WTC11 (cell line): ENCODE measurements at regions not wholly inside any gene's neighbourhood (a gene's known extent, or its start where the extent isn't known, plus 50 kb on each side); places are given as distances from the start of the nearest gene placed in this dataset.

Experiments
- ATAC-seq: fragments of 200-7000 bp; cut with Tn5 transposase; 2 replicates; pipeline ENCODE4 v1.10.0; 2021; ENCODE audit warnings: mild to moderate bottlenecking, moderate library complexity
- CTCF ChIA-PET: fragments of 300-600 bp; sonication (Branson Sonifier 250); formaldehyde crosslinking; loops from one replicate; lab custom pipeline; 2021; ENCODE audit warnings: antibody characterized with exemption; lab: Charles Lee
- POLR2A ChIA-PET: fragments of 350-600 bp; sonication (Branson Sonifier 250); formaldehyde crosslinking; loops from one replicate; lab custom pipeline; 2021; ENCODE audit warnings: antibody characterized with exemption; lab: Charles Lee
- DNase-seq: peaks from one replicate; pipeline ENCODE4 v3.0.0; 2021; ENCODE audit warnings: low spot score
- H3K27ac Mint-ChIP-seq: 2 replicates; pipeline ENCODE4 v1.8.0; 2021; ENCODE audit warnings: mixed read lengths
- H3K27me3 Mint-ChIP-seq: 2 replicates; pipeline ENCODE4 v1.8.0; 2021; ENCODE audit warnings: low read depth, mild to moderate bottlenecking, moderate library complexity, mixed read lengths
- H3K36me3 Mint-ChIP-seq: 2 replicates; pipeline ENCODE4 v1.8.0; 2021; ENCODE audit warnings: mixed read lengths
- H3K4me1 Mint-ChIP-seq: 2 replicates; pipeline ENCODE4 v1.8.0; 2022; ENCODE audit warnings: mixed read lengths
- H3K4me3 Mint-ChIP-seq: 2 replicates; pipeline ENCODE4 v1.8.0; 2021; ENCODE audit warnings: mild to moderate bottlenecking, moderate library complexity, mixed read lengths
- H3K9me3 Mint-ChIP-seq: 2 replicates; pipeline ENCODE4 v1.8.0; 2021; ENCODE audit warnings: mixed read lengths
- CBFB ChIP-seq: sonication (generic); formaldehyde crosslinking; IDR thresholded peaks from 2 replicates; pipeline ENCODE4 v1.8.1; 2022; ENCODE audit warnings: mild to moderate bottlenecking, low read depth, missing genetic modification reagents
- FOXJ3 ChIP-seq: sonication (generic); formaldehyde crosslinking; IDR thresholded peaks from 2 replicates; pipeline ENCODE4 v1.9.0; 2021; ENCODE audit warnings: missing genetic modification reagents, mild to moderate bottlenecking, borderline replicate concordance
- FOXP1 ChIP-seq: sonication (generic); formaldehyde crosslinking; IDR thresholded peaks from 2 replicates; pipeline ENCODE4 v1.8.0; 2022; ENCODE audit warnings: missing genetic modification reagents, mild to moderate bottlenecking, moderate library complexity, borderline replicate concordance
- NR3C1 ChIP-seq: sonication (generic); formaldehyde crosslinking; conservative IDR thresholded peaks from 2 replicates; pipeline ENCODE4 v1.8.1; 2023; ENCODE audit warnings: low read depth, mild to moderate bottlenecking, missing genetic modification reagents
- OVOL2 ChIP-seq: fragments of 250-450 bp; sonication (Bioruptor Pico); IDR thresholded peaks from 2 replicates; pipeline ENCODE4 v1.9.0; 2021; ENCODE audit warnings: mild to moderate bottlenecking, borderline replicate concordance
- PRDM15 ChIP-seq: sonication (generic); formaldehyde crosslinking; IDR thresholded peaks from 2 replicates; pipeline ENCODE4 v1.8.0; 2022; ENCODE audit warnings: missing genetic modification reagents
- SMAD3 ChIP-seq: sonication (generic); formaldehyde crosslinking; IDR thresholded peaks from 2 replicates; pipeline ENCODE4 v1.8.0; 2022; ENCODE audit warnings: missing genetic modification reagents, mild to moderate bottlenecking, borderline replicate concordance
- TEAD4 ChIP-seq: sonication (generic); formaldehyde crosslinking; IDR thresholded peaks from 2 replicates; pipeline ENCODE4 v1.8.0; 2022; ENCODE audit warnings: mild to moderate bottlenecking, missing genetic modification reagents
- ZNF219 ChIP-seq: sonication (generic); formaldehyde crosslinking; IDR thresholded peaks from 2 replicates; pipeline ENCODE4 v1.8.0; 2023; ENCODE audit warnings: missing genetic modification reagents, mild to moderate bottlenecking, borderline replicate concordance
- ZNF317 ChIP-seq: sonication (generic); formaldehyde crosslinking; IDR thresholded peaks from 2 replicates; pipeline ENCODE4 v1.8.1; 2023; ENCODE audit warnings: low read depth, mild to moderate bottlenecking, moderate library complexity, missing genetic modification reagents, borderline replicate concordance
- ZNF671 ChIP-seq: fragments of 250-450 bp; sonication (Bioruptor Pico); IDR thresholded peaks from 2 replicates; pipeline ENCODE4 v1.8.0; 2021; ENCODE audit warnings: mild to moderate bottlenecking
- TF ChIP-seq, protein P1 (sequence below): sonication (generic); formaldehyde crosslinking; IDR thresholded peaks from 2 replicates; pipeline ENCODE4 v1.8.0; 2023; ENCODE audit warnings: missing genetic modification reagents, mild to moderate bottlenecking, borderline replicate concordance
- TF ChIP-seq, protein P2 (sequence below): fragments of 200-600 bp; IDR thresholded peaks from 2 replicates; pipeline ENCODE4 v1.8.0; 2022; ENCODE audit warnings: antibody characterized with exemption
- TF ChIP-seq, protein P3 (sequence below): sonication (generic); formaldehyde crosslinking; IDR thresholded peaks from 2 replicates; pipeline ENCODE4 v1.8.1; 2023; ENCODE audit warnings: mild to moderate bottlenecking, missing genetic modification reagents, borderline replicate concordance
- TF ChIP-seq, protein P4 (sequence below): sonication (generic); formaldehyde crosslinking; conservative IDR thresholded peaks from 2 replicates; pipeline ENCODE4 v1.8.1; 2022; ENCODE audit warnings: mild to moderate bottlenecking, missing genetic modification reagents

DNA sequence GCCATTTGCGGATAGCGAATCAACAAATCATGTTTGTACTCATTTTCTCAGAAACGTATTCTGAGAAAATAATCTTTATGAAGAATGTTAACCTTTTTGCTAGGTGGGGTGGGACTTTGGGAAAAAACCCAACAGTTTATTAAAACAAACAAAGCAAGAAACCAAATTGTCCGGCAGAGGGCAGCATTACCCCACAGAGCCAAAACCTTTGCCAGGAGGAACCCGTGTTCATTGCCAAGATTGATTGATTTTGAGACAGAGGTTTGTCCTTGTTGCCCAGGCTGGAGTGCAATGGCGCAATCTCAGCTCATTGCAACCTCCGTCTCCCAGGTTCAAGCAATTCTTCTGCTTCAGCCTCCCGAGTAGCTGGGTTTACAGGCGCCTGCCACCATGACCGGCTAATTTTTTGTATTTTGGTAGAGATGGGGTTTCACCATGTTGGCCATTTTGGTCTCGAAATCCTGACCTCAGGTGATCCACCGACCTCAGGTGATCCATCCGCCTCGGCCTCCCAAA, 70.8 kb upstream of the RHOU start:
- no peak overlapping the region for H3K4me3 Mint-ChIP-seq
- ChIA-PET POLR2A (no interaction called here), CTCF (interaction anchor here (0.6 to 3.0 kb wide), 11 partner anchors 9 to 927 kb away, joined by 3 to 18 read pairs (median 3); partner anchors contain the start of gene RHOU)
- peaks cover 2% of the 10 kb centered on the region for H3K27me3 Mint-ChIP-seq
- DNase-seq = peak; percentile 84
- H3K27ac Mint-ChIP-seq = no peak overlapping the region
- H3K4me1 Mint-ChIP-seq = peaks cover 6% of the 10 kb centered on the region; the same call in 1 of the 2 replicates
- H3K36me3 Mint-ChIP-seq = no peaks in the 10 kb centered on the region
- no peaks in the 10 kb centered on the region for H3K9me3 Mint-ChIP-seq
- TF ChIP-seq, protein P1, sequence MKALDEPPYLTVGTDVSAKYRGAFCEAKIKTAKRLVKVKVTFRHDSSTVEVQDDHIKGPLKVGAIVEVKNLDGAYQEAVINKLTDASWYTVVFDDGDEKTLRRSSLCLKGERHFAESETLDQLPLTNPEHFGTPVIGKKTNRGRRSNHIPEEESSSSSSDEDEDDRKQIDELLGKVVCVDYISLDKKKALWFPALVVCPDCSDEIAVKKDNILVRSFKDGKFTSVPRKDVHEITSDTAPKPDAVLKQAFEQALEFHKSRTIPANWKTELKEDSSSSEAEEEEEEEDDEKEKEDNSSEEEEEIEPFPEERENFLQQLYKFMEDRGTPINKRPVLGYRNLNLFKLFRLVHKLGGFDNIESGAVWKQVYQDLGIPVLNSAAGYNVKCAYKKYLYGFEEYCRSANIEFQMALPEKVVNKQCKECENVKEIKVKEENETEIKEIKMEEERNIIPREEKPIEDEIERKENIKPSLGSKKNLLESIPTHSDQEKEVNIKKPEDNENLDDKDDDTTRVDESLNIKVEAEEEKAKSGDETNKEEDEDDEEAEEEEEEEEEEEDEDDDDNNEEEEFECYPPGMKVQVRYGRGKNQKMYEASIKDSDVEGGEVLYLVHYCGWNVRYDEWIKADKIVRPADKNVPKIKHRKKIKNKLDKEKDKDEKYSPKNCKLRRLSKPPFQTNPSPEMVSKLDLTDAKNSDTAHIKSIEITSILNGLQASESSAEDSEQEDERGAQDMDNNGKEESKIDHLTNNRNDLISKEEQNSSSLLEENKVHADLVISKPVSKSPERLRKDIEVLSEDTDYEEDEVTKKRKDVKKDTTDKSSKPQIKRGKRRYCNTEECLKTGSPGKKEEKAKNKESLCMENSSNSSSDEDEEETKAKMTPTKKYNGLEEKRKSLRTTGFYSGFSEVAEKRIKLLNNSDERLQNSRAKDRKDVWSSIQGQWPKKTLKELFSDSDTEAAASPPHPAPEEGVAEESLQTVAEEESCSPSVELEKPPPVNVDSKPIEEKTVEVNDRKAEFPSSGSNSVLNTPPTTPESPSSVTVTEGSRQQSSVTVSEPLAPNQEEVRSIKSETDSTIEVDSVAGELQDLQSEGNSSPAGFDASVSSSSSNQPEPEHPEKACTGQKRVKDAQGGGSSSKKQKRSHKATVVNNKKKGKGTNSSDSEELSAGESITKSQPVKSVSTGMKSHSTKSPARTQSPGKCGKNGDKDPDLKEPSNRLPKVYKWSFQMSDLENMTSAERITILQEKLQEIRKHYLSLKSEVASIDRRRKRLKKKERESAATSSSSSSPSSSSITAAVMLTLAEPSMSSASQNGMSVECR = no peak
- TF ChIP-seq, protein P2, sequence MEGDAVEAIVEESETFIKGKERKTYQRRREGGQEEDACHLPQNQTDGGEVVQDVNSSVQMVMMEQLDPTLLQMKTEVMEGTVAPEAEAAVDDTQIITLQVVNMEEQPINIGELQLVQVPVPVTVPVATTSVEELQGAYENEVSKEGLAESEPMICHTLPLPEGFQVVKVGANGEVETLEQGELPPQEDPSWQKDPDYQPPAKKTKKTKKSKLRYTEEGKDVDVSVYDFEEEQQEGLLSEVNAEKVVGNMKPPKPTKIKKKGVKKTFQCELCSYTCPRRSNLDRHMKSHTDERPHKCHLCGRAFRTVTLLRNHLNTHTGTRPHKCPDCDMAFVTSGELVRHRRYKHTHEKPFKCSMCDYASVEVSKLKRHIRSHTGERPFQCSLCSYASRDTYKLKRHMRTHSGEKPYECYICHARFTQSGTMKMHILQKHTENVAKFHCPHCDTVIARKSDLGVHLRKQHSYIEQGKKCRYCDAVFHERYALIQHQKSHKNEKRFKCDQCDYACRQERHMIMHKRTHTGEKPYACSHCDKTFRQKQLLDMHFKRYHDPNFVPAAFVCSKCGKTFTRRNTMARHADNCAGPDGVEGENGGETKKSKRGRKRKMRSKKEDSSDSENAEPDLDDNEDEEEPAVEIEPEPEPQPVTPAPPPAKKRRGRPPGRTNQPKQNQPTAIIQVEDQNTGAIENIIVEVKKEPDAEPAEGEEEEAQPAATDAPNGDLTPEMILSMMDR = peak; percentile 80
- TF ChIP-seq CBFB (CRISPR knock-in tag) (no peak), SMAD3 (no peak), FOXP1 (CRISPR knock-in tag) (no peak)
- TF ChIP-seq, all 79 proteins: peak for 1
- ATAC-seq = peak; percentile 47; the same call in 1 of the 2 replicates

DNA sequence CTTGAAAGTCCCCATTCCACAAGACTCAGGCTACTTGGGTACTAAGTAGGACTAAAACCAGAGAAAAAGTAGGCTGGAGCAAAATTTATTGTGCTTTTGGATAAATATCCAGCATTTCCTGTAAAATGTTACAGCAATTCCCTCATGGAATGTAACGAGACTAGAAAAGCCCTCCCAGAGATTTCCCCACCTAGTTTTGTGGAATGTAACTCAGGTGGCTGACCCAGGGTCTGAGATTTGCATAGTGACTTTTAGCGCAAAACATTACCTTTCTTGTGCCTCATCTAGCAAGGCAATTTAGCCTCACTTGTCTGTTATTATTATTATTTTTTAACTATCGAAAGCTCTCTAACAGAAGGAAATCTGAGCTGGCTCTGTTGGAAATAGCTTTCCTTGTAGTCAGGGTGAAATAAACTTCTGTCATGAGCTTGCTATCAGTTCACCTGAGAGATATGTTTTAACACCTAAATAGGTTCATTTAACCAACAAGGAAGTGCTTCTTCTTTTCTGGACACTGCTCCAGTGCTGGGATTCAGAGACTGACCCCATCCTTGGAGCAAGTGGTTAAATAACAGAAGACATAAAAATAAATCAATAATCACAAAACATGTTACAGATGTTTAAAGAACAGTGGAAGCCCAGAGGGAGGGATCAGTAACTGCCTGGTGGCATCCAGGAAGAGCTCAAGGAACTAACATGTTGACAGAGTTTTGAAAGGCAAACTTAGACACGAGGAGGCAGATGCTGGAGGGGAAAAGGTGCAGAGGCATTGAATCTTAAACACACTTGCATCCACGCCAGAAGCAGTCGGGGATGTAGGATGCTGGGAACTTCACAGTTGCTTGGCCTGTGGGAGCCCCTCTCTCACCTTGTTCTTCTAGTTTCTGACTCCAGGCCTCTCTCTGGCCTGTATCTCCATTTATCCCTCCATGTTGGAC, 68.3 kb upstream of the RHOU start:
- no peak overlapping the region for H3K27ac Mint-ChIP-seq
- TF ChIP-seq ZNF219 (CRISPR knock-in tag) = no peak
- TF ChIP-seq OVOL2 = no peak
- TF ChIP-seq NR3C1 = no peak
- no peak for TF ChIP-seq ZNF317 (CRISPR knock-in tag)
- TF ChIP-seq PRDM15 (CRISPR knock-in tag) = no peak
- no peak for TF ChIP-seq FOXP1 (CRISPR knock-in tag)
- no peak for TF ChIP-seq TEAD4 (CRISPR knock-in tag)
- no peak for TF ChIP-seq ZNF671 (CRISPR knock-in tag)
- TF ChIP-seq, protein P3, sequence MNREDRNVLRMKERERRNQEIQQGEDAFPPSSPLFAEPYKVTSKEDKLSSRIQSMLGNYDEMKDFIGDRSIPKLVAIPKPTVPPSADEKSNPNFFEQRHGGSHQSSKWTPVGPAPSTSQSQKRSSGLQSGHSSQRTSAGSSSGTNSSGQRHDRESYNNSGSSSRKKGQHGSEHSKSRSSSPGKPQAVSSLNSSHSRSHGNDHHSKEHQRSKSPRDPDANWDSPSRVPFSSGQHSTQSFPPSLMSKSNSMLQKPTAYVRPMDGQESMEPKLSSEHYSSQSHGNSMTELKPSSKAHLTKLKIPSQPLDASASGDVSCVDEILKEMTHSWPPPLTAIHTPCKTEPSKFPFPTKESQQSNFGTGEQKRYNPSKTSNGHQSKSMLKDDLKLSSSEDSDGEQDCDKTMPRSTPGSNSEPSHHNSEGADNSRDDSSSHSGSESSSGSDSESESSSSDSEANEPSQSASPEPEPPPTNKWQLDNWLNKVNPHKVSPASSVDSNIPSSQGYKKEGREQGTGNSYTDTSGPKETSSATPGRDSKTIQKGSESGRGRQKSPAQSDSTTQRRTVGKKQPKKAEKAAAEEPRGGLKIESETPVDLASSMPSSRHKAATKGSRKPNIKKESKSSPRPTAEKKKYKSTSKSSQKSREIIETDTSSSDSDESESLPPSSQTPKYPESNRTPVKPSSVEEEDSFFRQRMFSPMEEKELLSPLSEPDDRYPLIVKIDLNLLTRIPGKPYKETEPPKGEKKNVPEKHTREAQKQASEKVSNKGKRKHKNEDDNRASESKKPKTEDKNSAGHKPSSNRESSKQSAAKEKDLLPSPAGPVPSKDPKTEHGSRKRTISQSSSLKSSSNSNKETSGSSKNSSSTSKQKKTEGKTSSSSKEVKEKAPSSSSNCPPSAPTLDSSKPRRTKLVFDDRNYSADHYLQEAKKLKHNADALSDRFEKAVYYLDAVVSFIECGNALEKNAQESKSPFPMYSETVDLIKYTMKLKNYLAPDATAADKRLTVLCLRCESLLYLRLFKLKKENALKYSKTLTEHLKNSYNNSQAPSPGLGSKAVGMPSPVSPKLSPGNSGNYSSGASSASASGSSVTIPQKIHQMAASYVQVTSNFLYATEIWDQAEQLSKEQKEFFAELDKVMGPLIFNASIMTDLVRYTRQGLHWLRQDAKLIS (CRISPR knock-in tag) = no peak
- TF ChIP-seq, protein P4, sequence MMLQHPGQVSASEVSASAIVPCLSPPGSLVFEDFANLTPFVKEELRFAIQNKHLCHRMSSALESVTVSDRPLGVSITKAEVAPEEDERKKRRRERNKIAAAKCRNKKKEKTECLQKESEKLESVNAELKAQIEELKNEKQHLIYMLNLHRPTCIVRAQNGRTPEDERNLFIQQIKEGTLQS = no peak
- no peak for TF ChIP-seq FOXJ3 (CRISPR knock-in tag)

More for the DNA sequence above, 68.3 kb upstream of the RHOU start:
- Mint-ChIP-seq H3K4me3 (no peak overlapping the region), H3K36me3 (no peaks in the 10 kb centered on the region), H3K27me3 (no peaks in the 10 kb centered on the region; the same call in none of the 2 replicates), H3K9me3 (no peaks in the 10 kb centered on the region), H3K4me1 (peaks cover 6% of the 10 kb centered on the region; the same call in 1 of the 2 replicates)
- DNase-seq (no peak), ATAC-seq (no peak)
- CTCF ChIA-PET = interaction anchor here (0.9 to 1.9 kb wide), 2 partner anchors 68 to 588 kb away, joined by 3 to 10 read pairs; no protein-coding TSS in a partner anchor
- POLR2A ChIA-PET = no interaction called here
